SK-N-SH (cell line): ENCODE measurements at regions not wholly inside any gene's neighbourhood (a gene's known extent, or its start where the extent isn't known, plus 50 kb on each side); places are given as distances from the start of the nearest gene placed in this dataset.

Experiments used
- CTCF ChIA-PET: fragments of 300-600, 350-600 bp; formaldehyde crosslinking; extraction: SDS; loops from one replicate; lab custom pipeline; 2021; lab: Yijun Ruan, JAX
- POLR2A ChIA-PET: fragments of 350-600 bp; sonication (Branson Sonifier 250); formaldehyde crosslinking; extraction: SDS; loops from one replicate; lab custom pipeline; 2020; ENCODE audit warnings: antibody characterized with exemption, inconsistent platforms; lab: Yijun Ruan, JAX
- DNase-seq: peaks from one replicate; pipeline ENCODE4 v3.0.0; 2012
- H2AFZ ChIP-seq: fragments of 200-600 bp; sonication (generic); 2 replicates; pipeline ENCODE4 v1.8.1; 2016; ENCODE audit warnings: antibody characterized with exemption, mild to moderate bottlenecking, low read depth
- H3F3A ChIP-seq: fragments of 200-600 bp; sonication (generic); replicated peaks from 2 replicates; pipeline ENCODE3; 2016; ENCODE audit warnings: antibody characterized with exemption, mild to moderate bottlenecking; ENCODE audit not compliant: insufficient read depth
- H3K27ac ChIP-seq, 2 experiments: fragments of 200-500 bp in 1 of 2; fragments of 200-600 bp in 1 of 2; sonication (Bioruptor generic) in 1 of 2; sonication (generic), shearing (Covaris generic) in 1 of 2; 2 replicates each; pipeline versions ENCODE4 v1.5.1 to v1.6.1; 2014 to 2016; ENCODE audit warnings: low read depth in 2 of 2, inconsistent platforms in 1 of 2, low read length in 1 of 2, mild to moderate bottlenecking in 1 of 2, mixed read lengths in 1 of 2
- H3K27me3 ChIP-seq: fragments of 200-600 bp; sonication (generic), shearing (Covaris generic); 2 replicates; pipeline ENCODE4 v1.6.1; 2016; ENCODE audit warnings: mixed run types; ENCODE audit not compliant: insufficient read depth
- H3K36me3 ChIP-seq, 2 experiments: fragments of 200-500 bp in 1 of 2; fragments of 200-600 bp in 1 of 2; sonication (Bioruptor generic) in 1 of 2; sonication (generic) in 1 of 2; replicated peaks in 1 of 2; 2 replicates each; pipeline versions ENCODE3 to v1.5.1; 2014 to 2016; ENCODE audit warnings: low read length in 1 of 2, mild to moderate bottlenecking in 1 of 2; ENCODE audit not compliant: insufficient read depth in 2 of 2, control insufficient read depth in 1 of 2
- H3K4me1 ChIP-seq, 2 experiments: fragments of 200-500 bp in 1 of 2; fragments of 200-600 bp in 1 of 2; sonication (Bioruptor generic) in 1 of 2; sonication (generic), shearing (Covaris generic) in 1 of 2; 2 replicates each; pipeline versions ENCODE4 v1.5.1 to v1.6.1; 2014 to 2016; ENCODE audit warnings: low read depth in 1 of 2, low read length in 1 of 2, mixed run types in 1 of 2; ENCODE audit not compliant: insufficient read depth in 2 of 2, control insufficient read depth in 1 of 2
- H3K4me2 ChIP-seq: fragments of 200-600 bp; sonication (generic), shearing (Covaris generic); 2 replicates; pipeline ENCODE4 v1.6.1; 2017; ENCODE audit warnings: mixed run types
- H3K4me3 ChIP-seq, 2 experiments: fragments of 200-500 bp in 1 of 2; fragments of 200-600 bp in 1 of 2; sonication (Bioruptor generic) in 1 of 2; sonication (generic), shearing (Covaris generic) in 1 of 2; 2 replicates each; pipeline versions ENCODE4 v1.5.1 to v1.8.1; 2014 to 2016; ENCODE audit warnings: low read depth in 2 of 2, inconsistent platforms in 1 of 2, low read length in 1 of 2, mild to moderate bottlenecking in 1 of 2, mixed read lengths in 1 of 2, moderate library complexity in 1 of 2
- H3K79me2 ChIP-seq: fragments of 200-600 bp; sonication (generic); 2 replicates; pipeline ENCODE4 v1.8.1; 2017; ENCODE audit warnings: mild to moderate bottlenecking; ENCODE audit not compliant: insufficient read depth
- H3K9ac ChIP-seq: fragments of 200-600 bp; sonication (generic); 2 replicates; pipeline ENCODE4 v1.6.1; 2017; ENCODE audit warnings: mixed run types
- H3K9me2 ChIP-seq: fragments of 200-600 bp; sonication (generic); 2 replicates; pipeline ENCODE4 v1.6.1; 2017; ENCODE audit warnings: mixed run types
- H3K9me3 ChIP-seq: fragments of 200-600 bp; sonication (generic); 2 replicates; pipeline ENCODE4 v1.6.1; 2017; ENCODE audit warnings: mixed run types, mild to moderate bottlenecking, moderate library complexity
- H4K20me1 ChIP-seq: fragments of 200-600 bp; sonication (generic); 2 replicates; pipeline ENCODE4 v1.6.1; 2017; ENCODE audit warnings: mild to moderate bottlenecking, mixed run types; ENCODE audit not compliant: insufficient read depth
- EZH2phosphoT487 ChIP-seq: fragments of 200-600 bp; sonication (generic); IDR thresholded peaks from 2 replicates; pipeline ENCODE4 v1.6.1; 2017; ENCODE audit warnings: low read depth, mixed run types, mild to moderate bottlenecking, antibody characterized with exemption, moderate library complexity, borderline replicate concordance
- FOXM1 ChIP-seq: IDR thresholded peaks from 2 replicates; pipeline ENCODE4 v1.4.0; 2012; ENCODE audit warnings: low read depth, mild to moderate bottlenecking
- NFIC ChIP-seq: IDR thresholded peaks from 2 replicates; pipeline ENCODE4 v1.4.0; 2012; ENCODE audit warnings: borderline replicate concordance
- NRF1 ChIP-seq: IDR thresholded peaks from 2 replicates; pipeline ENCODE4 v1.6.1; 2012; ENCODE audit warnings: low read depth, mild to moderate bottlenecking, low read length
- POLR2AphosphoS5 ChIP-seq: IDR thresholded peaks from 2 replicates; pipeline ENCODE4 v1.6.1; 2012; ENCODE audit warnings: low read depth, low read length
- RAD21 ChIP-seq: IDR thresholded peaks from 2 replicates; pipeline ENCODE4 v1.6.1; 2012; ENCODE audit warnings: mild to moderate bottlenecking, low read length
- RCOR1 ChIP-seq: fragments of 150-350 bp; IDR thresholded peaks from 2 replicates; pipeline ENCODE4 v1.6.1; 2017; ENCODE audit warnings: antibody characterized with exemption, low read length
- TAF1 ChIP-seq: IDR thresholded peaks from 2 replicates; pipeline ENCODE4 v1.6.1; 2012; ENCODE audit warnings: low read depth, mild to moderate bottlenecking, low read length, moderate library complexity, borderline replicate concordance
- TCF12 ChIP-seq: IDR thresholded peaks from 2 replicates; pipeline ENCODE4 v1.4.0; 2012
- YY1 ChIP-seq: IDR thresholded peaks from 2 replicates; pipeline ENCODE4 v1.4.0; 2012; ENCODE audit warnings: low read depth, mild to moderate bottlenecking
- WGBS: methylation state at CpG from one replicate; pipeline ENCODE4 v1.1.6; 2017; ENCODE audit warnings: low lambda C conversion rate; 5-methylcytosine and 5-hydroxymethylcytosine counted together
- TF ChIP-seq, protein P1 (sequence below): IDR thresholded peaks from 2 replicates; pipeline ENCODE4 v1.4.0; 2012; ENCODE audit warnings: low read depth, borderline replicate concordance
- TF ChIP-seq, protein P2 (sequence below): fragments of 150-350 bp; IDR thresholded peaks from 2 replicates; pipeline ENCODE4 v1.6.1; 2017; ENCODE audit warnings: antibody characterized with exemption, low read length, low read depth, borderline replicate concordance
- TF ChIP-seq, protein P3 (sequence below): IDR thresholded peaks from 2 replicates; pipeline ENCODE4 v1.6.1; 2012; ENCODE audit warnings: mild to moderate bottlenecking, low read depth, low read length, moderate library complexity
- TF ChIP-seq, protein P4 (sequence below): fragments of 150-350 bp; IDR thresholded peaks from 2 replicates; pipeline ENCODE4 v1.6.1; 2016; ENCODE audit warnings: mild to moderate bottlenecking, low read depth, low read length
- TF ChIP-seq, protein P5 (sequence below): IDR thresholded peaks from 2 replicates; pipeline ENCODE4 v1.4.0; 2012; ENCODE audit warnings: low read depth

DNA sequence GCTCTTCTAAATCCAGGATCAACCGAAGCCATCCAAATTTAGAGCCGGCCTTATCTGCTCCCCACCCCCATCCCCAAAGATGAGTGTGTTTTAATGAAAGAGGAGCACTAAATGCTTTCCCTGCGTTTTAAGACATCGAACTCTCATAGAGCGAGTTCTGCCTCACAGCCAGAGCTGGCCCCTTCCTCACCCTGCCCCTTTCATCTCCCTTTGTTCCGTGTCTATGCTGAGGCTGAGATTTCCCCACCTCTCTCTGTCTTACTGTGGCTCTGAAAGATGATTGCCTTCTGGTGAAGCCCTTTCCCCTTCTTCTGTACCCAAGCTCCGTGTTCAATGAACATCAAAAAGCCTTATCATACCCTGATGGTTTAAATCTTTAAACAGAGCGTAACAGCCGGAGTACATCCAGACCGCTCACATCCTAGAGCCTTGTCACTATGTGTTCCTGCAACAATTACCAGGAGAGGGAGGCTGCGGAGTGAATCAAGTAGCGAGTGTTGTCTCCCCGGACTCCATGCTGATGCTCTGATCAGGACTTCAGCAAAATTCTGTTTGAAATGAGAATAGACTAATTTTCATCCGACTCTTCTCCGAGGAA, 110.1 kb downstream of the ZNF326 start:
- H3K27me3 ChIP-seq = peaks cover 5% of the 10 kb centered on the region; the same call in 1 of the 2 replicates
- H3K4me1 ChIP-seq = peaks cover 0 to 4% of the 10 kb centered on the region in 2 experiments; a peak in 3 of 4 replicates
- H3F3A ChIP-seq = no peaks in the 10 kb centered on the region
- no peaks in the 10 kb centered on the region for H4K20me1 ChIP-seq
- WGBS = 62% methylated on average over 15 of the region's 15 CpGs
- POLR2A ChIA-PET = no interaction called here
- CTCF ChIA-PET = interaction anchor here (0.6 to 2.7 kb wide), 2 partner anchors 10 to 59 kb away, joined by 3 to 10 read pairs; no protein-coding TSS in a partner anchor
- H3K36me3 ChIP-seq = no peaks in the 10 kb centered on the region
- no peak for TF ChIP-seq RCOR1
- TF ChIP-seq EZH2phosphoT487 = no peak
- TF ChIP-seq, protein P1, sequence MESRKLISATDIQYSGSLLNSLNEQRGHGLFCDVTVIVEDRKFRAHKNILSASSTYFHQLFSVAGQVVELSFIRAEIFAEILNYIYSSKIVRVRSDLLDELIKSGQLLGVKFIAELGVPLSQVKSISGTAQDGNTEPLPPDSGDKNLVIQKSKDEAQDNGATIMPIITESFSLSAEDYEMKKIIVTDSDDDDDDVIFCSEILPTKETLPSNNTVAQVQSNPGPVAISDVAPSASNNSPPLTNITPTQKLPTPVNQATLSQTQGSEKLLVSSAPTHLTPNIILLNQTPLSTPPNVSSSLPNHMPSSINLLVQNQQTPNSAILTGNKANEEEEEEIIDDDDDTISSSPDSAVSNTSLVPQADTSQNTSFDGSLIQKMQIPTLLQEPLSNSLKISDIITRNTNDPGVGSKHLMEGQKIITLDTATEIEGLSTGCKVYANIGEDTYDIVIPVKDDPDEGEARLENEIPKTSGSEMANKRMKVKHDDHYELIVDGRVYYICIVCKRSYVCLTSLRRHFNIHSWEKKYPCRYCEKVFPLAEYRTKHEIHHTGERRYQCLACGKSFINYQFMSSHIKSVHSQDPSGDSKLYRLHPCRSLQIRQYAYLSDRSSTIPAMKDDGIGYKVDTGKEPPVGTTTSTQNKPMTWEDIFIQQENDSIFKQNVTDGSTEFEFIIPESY = no peak
- no peak for TF ChIP-seq TCF12
- TF ChIP-seq YY1 = no peak
- TF ChIP-seq NFIC = no peak
- TF ChIP-seq, protein P2, sequence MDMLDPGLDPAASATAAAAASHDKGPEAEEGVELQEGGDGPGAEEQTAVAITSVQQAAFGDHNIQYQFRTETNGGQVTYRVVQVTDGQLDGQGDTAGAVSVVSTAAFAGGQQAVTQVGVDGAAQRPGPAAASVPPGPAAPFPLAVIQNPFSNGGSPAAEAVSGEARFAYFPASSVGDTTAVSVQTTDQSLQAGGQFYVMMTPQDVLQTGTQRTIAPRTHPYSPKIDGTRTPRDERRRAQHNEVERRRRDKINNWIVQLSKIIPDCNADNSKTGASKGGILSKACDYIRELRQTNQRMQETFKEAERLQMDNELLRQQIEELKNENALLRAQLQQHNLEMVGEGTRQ = no peak
- no peak overlapping the region for H2AFZ ChIP-seq
- H3K9me2 ChIP-seq = no peaks in the 10 kb centered on the region
- H3K79me2 ChIP-seq = no peaks in the 10 kb centered on the region
- no peak overlapping the region for H3K27ac ChIP-seq
- H3K9ac ChIP-seq = no peak overlapping the region
- H3K4me2 ChIP-seq = no peak overlapping the region
- no peaks in the 10 kb centered on the region for H3K9me3 ChIP-seq
- DNase-seq = no peak
- no peak overlapping the region for H3K4me3 ChIP-seq

DNA sequence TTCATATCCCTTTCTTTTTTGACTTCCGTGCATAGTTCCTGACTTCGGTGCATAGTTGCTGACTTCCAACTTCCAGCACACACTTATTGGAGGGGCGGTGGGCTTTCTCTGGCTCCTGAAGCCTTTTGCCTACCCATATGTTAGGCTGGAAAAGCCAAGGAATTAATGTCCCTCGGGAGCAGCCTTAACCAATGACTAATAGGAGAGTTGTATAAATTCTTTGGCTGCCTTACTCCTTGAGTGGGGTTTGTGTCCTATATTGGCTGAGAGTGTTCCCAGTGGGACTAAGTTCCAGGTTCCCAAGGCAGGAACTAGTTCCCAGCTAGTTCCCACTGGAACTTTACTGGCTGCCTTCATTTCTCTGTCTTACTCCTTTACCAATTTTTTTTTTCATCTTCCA, 105.7 kb downstream of the ZNF326 start:
- Histone ChIP-seq H3K9me2 (no peaks in the 10 kb centered on the region), H3F3A (no peaks in the 10 kb centered on the region), H3K27ac (no peak overlapping the region), H4K20me1 (no peaks in the 10 kb centered on the region), H2AFZ (no peak overlapping the region), H3K27me3 (no peaks in the 10 kb centered on the region), H3K79me2 (no peaks in the 10 kb centered on the region), H3K4me1 (peaks cover 0 to 4% of the 10 kb centered on the region in 2 experiments; a peak in 2 of 4 replicates), H3K9ac (no peak overlapping the region), H3K4me2 (no peak overlapping the region), H3K4me3 (no peak overlapping the region), H3K9me3 (no peaks in the 10 kb centered on the region; the same call in 1 of the 2 replicates), H3K36me3 (no peaks in the 10 kb centered on the region)
- POLR2A ChIA-PET = no interaction called here
- DNase-seq = no peak
- CTCF ChIA-PET = no interaction called here
- WGBS = 42% methylated on average over 4 of the region's 4 CpGs
- TF ChIP-seq, protein P3, sequence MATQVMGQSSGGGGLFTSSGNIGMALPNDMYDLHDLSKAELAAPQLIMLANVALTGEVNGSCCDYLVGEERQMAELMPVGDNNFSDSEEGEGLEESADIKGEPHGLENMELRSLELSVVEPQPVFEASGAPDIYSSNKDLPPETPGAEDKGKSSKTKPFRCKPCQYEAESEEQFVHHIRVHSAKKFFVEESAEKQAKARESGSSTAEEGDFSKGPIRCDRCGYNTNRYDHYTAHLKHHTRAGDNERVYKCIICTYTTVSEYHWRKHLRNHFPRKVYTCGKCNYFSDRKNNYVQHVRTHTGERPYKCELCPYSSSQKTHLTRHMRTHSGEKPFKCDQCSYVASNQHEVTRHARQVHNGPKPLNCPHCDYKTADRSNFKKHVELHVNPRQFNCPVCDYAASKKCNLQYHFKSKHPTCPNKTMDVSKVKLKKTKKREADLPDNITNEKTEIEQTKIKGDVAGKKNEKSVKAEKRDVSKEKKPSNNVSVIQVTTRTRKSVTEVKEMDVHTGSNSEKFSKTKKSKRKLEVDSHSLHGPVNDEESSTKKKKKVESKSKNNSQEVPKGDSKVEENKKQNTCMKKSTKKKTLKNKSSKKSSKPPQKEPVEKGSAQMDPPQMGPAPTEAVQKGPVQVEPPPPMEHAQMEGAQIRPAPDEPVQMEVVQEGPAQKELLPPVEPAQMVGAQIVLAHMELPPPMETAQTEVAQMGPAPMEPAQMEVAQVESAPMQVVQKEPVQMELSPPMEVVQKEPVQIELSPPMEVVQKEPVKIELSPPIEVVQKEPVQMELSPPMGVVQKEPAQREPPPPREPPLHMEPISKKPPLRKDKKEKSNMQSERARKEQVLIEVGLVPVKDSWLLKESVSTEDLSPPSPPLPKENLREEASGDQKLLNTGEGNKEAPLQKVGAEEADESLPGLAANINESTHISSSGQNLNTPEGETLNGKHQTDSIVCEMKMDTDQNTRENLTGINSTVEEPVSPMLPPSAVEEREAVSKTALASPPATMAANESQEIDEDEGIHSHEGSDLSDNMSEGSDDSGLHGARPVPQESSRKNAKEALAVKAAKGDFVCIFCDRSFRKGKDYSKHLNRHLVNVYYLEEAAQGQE = no peak
- TF ChIP-seq, protein P1 = no peak
- TF ChIP-seq, protein P4, sequence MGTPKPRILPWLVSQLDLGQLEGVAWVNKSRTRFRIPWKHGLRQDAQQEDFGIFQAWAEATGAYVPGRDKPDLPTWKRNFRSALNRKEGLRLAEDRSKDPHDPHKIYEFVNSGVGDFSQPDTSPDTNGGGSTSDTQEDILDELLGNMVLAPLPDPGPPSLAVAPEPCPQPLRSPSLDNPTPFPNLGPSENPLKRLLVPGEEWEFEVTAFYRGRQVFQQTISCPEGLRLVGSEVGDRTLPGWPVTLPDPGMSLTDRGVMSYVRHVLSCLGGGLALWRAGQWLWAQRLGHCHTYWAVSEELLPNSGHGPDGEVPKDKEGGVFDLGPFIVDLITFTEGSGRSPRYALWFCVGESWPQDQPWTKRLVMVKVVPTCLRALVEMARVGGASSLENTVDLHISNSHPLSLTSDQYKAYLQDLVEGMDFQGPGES = no peak
- no peak for TF ChIP-seq TAF1
- no peak for TF ChIP-seq FOXM1
- TF ChIP-seq POLR2AphosphoS5 = no peak
- TF ChIP-seq, protein P5, sequence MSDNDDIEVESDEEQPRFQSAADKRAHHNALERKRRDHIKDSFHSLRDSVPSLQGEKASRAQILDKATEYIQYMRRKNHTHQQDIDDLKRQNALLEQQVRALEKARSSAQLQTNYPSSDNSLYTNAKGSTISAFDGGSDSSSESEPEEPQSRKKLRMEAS = no peak
- TF ChIP-seq NRF1 = no peak
- no peak for TF ChIP-seq RCOR1
- TF ChIP-seq RAD21 = no peak
